Pulmonary artery endothelial cell (primary cell): ENCODE measurements at regions not wholly inside any gene's neighbourhood (a gene's known extent, or its start where the extent isn't known, plus 50 kb on each side); places are given as distances from the start of the nearest gene placed in this dataset.
"Not testable (repeated sequence)": the region's sequence is repeated elsewhere in the genome, so short reads cannot be mapped to it uniquely, and the experiment has no call there.

Experiments
- DNase-seq: peaks from one replicate; pipeline ENCODE4 v3.0.0-alpha.2; 2011; ENCODE audit warnings: low read depth, low spot score

DNA sequence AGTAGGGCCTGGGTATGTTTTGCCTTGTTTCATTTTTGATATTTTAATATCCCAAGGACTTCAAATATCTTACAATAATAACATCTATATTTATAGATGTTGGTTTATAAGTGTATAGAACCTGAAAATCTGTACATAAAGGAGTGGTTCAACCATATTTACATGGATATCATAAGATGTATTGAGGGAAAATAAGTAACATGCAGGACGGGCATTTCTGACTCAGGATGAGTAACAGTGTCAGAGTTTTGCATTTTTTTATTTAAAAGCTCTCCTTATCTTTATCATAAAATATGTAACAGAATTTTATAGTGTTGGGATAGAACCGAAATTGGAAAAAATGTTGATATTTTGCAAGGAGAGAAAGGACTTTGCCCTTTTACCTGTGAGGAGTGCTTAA is 1438.7 kb downstream of the REEP3 start:
- no peak for DNase-seq

DNA sequence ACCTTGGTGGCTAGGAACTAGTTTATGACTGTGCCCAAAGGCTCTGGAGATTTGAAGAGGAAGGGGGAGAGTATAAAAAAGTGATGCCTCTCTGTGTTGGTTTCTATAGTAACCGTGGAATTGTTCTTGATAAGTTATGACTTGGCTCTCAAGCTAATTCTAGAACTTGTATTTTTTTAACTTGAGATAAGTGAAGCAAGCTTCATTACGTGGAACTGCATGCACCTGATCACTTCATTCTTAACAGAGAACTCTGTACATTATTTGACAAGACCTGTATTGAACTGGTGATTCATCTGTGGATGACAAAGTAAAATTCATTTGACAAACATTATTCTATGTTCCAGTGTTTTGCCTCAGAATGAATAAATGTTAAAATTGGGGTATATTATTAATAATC is 1452.2 kb downstream of the REEP3 start:
- no peak for DNase-seq

DNA sequence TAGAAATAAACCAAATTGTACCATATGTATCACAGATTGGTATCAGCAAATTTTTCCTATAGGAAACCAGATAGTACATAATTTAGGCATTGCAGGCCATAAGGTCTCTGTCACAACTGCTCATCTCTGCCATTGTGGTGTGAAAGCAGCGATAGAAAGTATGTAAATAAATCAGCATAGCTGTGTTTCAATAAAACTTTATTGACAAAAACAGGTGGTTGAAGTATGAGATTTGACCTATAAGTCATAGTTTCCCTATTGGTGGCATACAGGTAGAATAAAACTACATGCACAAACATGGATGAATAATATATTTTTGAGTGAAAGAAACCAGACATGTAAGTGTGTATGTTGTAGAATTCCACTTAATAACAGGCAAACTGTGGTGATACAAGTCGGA is 1454.9 kb downstream of the REEP3 start:
- no peak for DNase-seq

DNA sequence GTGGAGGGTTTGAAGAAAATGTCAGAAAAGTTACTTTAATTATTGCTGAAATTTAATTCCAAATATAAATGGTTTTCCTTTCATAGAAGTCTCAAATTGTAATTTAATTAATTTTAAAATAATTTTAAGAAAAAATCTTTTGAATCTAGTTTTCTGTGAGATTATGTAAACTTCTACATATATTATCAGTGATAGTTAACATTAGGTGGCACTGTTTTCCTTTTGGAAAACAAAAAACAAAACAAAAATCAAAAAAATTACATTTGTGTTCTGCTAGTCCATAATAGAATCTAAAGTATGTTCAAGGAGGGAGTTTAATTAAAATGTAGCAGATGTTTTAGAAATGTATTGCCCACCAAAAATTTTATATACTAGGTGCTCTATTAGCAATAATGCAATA is 1456.7 kb downstream of the REEP3 start:
- DNase-seq: no peak

DNA sequence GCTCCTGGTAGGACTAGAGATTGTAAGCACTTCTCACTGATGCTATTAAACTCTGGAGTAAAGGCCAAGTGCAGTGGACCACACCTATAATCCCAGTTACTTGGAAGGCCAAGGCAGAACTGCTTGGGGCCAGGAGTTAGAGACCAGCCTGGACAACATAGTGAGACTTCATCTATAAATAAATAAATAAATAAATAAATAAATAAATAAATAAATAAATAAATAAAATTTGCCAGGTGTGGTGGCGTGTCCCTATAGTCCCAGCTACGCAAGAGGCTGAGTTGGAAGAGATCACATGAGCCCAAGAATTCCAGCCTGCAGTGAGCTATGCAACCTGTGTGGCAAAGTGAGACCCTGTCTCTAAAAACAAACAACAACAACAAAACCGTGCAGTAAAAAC is 1475.7 kb downstream of the REEP3 start:
- DNase-seq: no peak

DNA sequence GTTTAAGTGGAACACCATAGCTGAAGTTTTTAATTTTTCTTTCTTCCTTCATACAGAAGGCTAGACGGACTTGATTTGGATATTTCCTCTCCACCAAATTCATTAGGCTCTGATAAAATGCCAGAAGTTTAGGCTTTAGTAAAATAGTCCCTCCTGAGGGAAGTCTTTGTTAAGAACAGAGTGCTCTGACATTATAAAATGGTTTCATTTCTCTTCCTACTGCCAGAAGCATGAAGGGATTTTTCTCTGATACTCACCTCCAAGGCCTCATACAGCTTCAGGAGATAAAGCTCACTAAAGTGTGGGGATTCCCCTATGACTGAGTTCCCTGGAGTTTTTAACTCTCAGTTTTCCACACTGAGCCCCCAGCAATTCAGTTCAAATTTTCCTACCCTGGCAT is 1489.6 kb downstream of the REEP3 start:
- no peak for DNase-seq

DNA sequence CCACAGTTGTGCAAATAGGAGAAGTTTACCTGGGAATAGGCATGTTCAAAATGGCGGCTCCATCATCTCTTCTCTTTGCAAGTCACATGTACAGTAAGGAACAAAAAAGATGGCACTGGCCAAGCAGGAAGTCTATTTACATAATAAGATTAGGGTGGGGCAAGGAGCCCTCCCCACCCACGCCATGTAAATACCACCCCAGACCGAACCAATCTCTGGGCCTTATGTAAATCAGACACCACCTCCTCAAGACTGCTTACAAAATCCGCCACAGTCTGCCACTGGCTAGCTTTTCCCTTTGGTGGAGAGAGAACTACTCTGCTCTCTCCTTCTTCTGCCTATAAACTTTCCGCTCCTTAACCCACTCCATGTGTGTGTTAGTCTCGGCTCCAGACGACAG is 1496.3 kb downstream of the REEP3 start:
- DNase-seq: no peak

DNA sequence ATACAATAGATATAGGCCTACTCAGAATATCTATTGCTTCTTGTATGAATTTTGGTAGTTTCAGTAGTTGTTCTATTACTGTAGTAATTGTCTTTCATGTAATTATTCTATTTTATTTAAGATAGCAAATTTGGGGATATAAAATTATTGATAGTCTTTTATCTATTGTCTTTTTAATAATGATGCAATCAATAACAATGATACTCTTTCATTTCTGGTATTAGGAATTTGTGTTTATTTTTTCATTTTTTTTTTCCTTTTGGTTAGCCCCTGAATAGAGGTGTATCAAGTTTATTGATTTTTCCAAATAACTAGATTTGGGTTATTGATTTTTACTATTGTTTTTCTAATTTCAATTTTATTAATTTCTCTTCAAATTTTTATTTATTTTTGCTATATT is 1503.7 kb downstream of the REEP3 start:
- DNase-seq: no peak

DNA sequence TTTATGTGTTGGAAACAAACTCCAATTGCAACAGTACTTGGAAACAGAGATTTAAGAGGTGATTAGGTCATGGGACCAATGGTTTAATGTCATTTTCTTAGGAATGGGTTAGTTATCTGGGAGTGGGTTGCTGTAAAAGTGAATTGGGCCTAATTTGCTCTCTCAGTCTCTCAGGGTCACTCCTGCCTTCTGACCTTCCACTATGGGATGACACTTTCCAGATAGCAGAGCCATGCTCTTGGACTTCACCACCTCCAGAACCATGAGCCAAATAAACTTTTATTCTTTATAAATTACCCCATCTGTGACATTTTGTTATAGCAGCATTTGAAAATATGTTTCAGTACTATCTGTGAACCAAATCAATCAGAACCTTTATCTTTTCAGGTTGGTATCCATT is 1509.1 kb downstream of the REEP3 start:
- DNase-seq: no peak

DNA sequence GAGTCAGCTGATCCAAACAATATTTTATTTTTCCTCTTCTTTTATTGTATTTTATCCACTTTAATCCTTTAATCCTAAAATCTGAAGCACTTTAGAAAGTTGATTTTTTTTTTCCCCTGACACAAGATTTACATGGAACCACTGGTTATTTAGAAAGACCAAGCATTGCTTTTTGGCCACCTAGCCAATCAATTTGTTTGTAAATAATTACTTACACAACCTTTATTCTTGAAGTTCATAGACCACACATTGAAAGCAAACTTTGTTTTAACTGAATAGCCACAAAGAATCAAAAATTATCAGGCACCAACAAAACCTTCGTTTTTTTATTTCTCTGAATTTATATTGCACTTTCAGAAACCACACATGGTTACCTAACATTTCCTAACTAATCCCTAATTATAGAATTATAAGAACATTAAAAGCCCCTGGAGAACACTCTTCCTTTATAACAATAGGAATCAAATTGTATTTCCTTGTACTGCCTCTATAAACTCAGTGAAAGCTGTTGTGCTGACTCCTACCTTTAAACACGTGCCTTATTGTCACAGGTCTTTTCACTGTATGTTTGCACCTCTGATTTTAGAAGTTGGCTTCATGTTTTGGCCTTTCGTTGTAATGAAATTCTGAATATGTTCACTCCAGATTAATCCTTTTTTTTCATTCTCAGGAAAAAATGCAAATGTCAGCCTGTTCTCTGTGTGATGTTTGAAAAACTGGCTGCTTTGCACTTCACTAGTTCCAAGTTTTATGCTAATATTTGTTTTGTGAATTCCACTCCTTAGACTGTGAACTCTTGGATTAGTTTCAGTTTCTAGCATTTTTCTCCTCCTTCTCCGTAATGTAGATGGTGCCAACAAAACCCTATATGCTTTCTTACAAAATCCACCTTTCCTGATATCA is 1511.9 kb downstream of the REEP3 start:
- no peak for DNase-seq

DNA sequence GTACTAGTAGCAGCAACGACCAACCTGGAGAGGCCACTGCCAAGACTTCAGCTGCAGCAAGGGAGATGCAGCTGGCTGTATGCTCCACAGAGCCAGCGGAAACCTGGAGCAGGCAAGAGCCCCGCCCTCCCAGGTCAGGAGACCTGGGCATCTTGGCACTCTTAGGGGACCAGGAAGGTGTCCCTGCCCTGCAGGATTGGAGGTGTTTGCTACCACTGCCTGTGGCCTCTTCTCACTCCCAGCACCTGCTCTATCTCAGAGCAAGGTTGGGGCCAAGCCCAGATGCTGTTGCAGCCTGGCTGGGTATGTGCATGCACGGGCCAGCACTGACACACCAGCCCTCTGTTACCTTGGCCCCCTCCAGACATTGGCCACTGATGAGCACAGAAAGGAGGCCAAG is 1512.8 kb downstream of the REEP3 start:
- DNase-seq: no peak

DNA sequence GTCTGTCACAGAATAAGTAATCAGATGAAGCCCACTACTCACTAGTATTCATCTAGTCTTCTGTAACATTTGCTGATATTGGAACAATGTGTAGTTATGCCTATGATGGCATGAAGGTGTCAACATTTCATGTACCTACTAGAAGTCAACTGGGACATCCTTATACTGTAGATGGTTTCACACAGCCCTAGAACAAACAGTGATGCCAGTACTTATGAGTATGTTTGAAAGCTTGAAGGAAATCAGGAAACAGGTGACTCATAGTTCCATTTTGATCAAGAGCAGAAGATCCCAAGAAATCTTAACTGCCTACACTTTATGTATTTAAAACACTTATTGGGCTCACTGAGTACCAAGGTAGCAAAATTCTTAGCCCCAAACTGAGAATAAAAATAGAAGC is 1519.6 kb downstream of the REEP3 start:
- DNase-seq: no peak

DNA sequence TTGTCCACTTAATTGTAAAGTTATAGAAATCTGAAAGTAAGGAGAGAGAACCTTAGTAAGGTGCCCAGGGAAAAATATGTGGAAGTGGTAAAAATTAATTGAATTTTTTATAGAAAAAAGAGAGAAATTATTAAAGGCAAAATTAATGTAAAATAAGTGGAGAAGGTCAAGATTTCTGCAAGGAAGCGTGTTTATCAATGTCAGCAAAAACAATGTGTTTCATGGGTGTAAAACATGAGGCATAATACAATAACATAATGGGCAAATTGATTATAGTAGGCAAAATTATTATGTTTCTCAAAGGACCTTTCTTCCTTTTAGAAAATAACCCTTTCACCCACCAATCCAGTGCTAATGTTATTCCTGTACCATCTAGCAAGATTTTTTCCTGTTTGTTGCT is 1520.1 kb downstream of the REEP3 start:
- no peak for DNase-seq

DNA sequence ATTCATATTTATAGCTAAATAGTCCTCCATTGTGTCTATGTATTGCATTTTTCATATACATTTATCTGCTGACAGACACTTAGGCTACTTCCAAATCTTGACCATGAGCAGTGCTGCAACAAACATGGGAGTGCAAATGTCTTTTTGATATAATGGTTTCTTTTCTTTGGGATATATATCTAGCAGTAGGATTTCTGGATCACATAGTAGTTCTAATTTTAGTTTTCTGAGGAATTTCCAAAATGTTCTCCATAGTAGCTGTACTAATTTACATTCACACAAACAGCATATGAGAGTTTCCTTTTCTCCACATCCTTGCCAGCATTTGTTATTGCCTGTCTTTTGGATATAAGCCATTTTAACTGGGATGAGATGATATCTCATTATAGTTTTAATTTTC is 1521.3 kb downstream of the REEP3 start:
- DNase-seq: no peak

DNA sequence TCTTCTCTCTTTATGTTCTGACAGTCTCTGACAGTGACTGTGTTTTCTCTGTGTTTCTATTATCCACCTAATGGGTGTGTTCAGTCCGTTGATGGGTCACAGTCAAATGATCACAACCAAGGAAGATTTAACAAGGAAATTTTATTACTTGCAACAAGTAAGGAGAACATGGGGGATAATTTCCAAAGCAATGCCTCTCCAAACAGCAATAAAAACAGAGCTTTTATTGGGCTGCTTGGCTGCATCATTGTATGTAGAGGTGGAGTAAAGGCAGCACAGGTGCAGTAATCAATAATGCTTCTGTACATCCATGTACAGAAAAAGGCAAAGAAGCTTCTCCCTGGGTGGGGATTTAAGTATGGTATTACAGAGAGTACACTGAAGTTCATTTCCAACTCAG is 1525.6 kb downstream of the REEP3 start:
- no peak for DNase-seq

DNA sequence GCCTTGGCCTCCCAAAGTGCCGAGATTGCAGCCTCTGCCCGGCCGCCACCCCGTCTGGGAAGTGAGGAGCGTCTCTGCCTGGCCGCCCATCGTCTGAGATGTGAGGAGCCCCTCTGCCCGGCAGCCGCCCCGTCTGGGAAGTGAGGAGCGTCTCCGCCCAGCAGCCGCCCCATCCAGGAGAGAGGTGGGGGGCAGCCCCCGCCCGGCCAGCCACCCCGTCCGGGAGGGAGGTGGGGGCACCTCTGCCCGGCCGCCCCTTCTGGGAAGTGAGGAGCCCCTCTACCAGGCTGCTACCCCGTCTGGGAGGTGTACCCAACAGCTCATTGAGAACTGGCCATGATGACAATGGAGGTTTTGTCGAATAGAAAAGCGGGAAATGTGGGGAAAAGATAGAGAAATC is 1530.9 kb downstream of the REEP3 start:
- DNase-seq: not testable (repeated sequence)

DNA sequence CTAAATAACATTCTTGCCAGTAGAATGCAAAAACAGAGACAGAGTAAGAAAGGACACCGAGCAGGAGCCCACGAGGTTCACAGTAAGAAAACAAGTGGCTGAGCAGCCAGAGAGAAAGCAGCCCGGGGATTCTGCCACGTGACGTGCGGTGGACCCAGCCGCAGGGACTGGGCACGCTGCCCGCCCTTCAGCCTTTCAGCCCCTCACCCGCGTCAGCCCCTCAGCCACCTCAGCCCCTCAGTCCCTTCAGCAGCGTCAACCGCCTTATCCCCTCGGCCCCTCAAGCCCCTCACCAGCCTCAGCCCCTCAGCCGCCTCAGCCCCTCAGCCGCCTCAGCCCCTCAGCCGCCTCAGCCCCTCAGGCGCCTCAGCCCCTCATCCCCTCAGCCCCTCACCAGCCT is 1532.2 kb downstream of the REEP3 start:
- not testable (repeated sequence) for DNase-seq

DNA sequence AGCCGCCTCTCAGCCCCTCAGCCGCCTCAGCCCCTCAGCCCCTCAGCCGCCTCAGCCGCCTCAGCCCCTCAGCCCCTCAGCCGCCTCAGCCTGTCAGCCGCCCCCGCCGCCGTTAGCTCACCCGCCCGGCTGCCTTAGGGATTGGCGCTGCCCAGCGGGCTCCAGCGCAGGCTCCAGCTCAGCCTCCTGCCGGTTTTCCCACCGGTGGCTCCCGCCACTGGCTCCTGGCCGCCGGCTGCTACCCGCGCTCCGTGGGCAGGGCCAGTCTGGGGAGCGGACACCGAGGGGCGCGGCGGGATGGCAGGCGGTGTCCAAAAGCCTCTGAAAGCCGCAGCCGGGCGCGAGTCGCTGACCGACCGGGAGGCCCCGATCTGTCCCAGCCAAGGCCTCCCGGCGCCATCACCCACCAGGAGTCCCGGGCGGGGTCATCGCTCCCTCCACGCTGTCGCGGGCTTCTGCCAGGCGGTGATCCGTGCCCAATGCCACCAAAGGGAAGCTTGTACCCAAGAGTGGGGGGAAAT is 1532.7 kb downstream of the REEP3 start:
- not testable (repeated sequence) for DNase-seq

DNA sequence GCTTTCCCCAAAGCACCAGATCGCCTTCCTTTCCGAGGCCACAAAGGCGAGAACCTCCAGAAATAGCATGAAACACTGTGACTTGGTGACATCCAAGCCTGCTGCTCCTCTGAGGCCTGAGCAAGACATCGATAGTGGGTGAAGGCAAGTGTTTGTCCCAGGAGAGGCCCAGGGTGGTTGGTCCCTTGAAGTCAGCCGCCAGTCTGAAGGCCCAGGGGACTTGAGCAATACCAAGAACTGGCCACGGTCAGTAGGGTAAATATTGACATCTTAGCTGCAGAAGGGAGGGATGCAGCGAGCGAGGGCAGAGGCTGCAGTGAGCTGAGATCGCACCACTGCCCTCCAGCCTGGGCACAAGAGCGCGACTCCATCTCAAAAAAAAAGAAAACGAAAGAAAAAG is 1533.5 kb downstream of the REEP3 start:
- not testable (repeated sequence) for DNase-seq

DNA sequence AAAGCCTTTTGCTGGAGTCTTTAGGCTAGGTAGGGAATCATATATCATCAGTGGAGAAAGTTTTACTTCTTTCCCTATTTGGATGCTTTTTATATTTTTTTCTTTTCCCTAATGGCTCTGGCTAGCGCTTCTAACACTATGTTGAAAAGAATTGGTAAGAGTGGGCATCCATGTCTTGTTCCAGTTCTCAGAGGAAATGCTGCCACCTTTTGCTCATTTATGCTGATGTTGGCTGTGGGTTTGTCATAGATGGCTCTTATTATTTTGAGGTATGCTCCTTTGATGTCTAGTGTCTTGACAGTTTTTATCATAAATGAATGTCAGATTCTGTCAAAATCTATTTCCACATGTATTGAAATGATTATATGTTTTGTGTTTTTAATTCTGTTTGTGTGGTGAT is 1544.1 kb downstream of the REEP3 start:
- DNase-seq: no peak

DNA sequence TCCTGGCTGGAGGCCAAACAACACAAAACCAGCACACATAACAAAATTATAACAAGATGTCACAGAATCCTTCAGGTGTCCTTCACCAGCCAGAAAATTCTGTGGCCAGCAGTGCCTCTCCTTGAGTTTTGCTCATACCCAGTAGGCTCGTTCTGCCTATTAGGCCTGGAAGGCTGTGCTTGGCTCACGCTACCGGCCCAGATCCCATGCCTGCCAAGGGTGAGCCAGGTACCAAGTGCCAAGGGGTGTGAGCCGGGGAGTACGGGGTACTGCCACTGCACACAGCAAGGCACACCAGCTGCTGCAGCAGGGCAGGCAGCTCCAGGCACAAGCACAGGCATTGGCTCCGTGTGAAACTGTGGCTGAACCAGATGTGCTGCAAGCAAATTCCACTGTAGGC is 1562.0 kb downstream of the REEP3 start:
- no peak for DNase-seq

DNA sequence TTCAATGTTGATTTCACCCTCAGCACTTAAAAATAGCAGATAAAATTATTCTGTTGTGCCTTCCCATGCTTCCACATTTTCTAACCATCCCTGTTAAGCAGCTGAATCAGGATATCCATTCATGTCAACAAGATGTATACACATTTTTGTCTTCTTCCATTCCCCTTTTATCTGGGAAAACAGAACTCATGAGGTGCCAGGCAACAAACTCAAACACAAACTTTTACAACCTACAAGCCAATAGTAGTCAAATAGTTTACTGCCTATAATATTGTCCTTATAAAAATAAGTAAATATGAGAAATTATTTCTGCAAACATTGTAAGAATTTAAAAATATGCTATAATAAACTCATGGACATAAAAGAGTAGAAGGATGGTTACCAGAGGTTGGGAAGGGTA is 1569.8 kb downstream of the REEP3 start:
- no peak for DNase-seq

DNA sequence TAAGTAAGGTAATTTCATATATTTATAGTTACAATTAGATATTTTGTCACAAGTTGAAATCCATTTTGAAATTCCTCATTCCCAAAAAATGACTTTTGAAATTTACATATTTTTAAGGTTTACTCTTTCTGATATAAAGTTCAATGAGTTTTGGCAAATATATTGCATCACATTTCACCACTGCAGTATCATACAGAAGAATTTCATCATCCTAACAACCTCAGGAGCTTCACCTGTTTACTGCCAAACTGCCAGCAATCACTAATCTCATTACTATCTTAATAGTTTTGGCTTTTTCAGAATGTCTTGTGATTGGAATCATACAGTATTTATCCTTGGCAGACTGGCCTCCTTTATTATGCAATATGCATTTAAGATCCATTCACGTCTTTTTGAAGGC is 1578.9 kb downstream of the REEP3 start:
- DNase-seq: no peak
